Kidney tubule cell (primary cell): ENCODE measurements at regions not wholly inside any gene's neighbourhood (a gene's known extent, or its start where the extent isn't known, plus 50 kb on each side); places are given as distances from the start of the nearest gene placed in this dataset.
A peak's percentile ranks its signal among the peaks of the same experiment; 100 is the strongest.
"Not testable (repeated sequence)": the region's sequence is repeated elsewhere in the genome, so short reads cannot be mapped to it uniquely, and the experiment has no call there.

ENCODE experiments used
- DNase-seq: peaks from one replicate; pipeline ENCODE4 v3.0.0-alpha.2; 2018; ENCODE audit warnings: low spot score

DNA sequence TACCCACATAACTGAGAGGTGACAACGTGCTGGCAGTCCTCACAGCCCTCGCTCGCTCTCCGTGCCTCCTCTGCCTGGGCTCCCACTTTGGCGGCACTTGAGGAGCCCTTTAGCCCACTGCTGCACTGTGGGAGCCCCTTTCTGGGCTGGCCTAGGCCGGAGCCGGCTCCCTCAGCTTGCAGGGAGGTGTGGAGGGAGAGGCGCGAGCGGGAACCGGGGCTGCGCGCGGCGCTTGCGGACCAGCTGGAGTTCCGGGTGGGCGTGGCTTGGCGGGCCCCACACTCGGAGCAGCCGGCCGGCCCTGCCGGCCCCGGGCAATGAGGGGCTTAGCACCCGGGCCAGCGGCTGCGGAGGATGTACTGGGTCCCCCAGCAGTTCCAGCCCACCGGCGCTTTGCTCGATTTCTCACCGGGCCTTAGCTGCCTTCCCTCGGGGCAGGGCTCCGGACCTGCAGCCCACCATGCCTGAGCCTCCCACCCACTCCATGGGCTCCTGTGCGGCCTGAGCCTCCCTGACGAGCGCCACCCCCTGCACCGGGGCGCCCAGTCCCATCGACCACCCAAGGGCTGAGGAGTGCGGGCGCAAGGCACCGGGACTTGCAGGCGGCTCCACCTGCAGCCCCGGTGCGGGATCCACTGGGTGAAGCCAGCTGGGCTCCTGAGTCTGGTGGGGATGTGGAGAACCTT lies 630.1 kb upstream of the NXPH2 start:
- DNase-seq, result not testable (repeated sequence)

DNA sequence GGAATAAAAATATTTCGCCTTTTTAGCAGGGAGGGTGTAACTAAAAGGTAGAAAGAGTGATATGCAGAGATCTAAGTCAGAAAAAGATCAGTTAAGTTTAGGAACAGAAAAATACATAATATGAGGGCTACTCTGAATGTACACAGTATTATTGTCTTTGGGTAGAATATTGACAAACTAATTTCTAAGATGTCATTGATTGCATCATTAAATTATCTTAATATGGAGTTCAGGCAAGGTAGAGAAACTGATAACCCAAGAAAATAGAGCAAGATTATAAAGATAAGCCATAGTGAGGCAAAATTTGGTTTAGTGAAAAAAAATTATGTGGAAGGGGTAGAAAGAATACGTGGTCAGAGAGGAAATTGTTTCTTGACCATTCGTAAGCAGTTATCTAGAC lies 629.0 kb upstream of the NXPH2 start:
- DNase-seq, result no peak

DNA sequence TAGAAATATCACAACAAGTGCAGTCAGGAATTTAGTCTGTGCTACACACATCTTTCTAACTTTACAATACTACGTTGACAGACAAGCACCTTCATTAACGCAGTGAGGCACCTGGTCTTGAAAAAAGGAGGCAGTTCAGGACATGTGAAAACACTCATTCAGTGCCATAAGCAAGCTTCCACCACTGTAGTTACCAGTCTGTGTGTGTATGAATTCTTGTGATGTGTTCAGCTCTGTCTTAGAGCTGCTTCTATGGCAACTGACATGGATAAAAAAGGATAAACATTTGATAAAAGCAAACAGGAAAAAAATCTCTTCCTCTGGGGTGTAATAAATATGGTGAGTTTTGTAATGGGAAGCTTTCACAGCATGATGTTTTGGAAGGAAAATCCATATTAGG lies 623.8 kb upstream of the NXPH2 start:
- DNase-seq, result no peak

DNA sequence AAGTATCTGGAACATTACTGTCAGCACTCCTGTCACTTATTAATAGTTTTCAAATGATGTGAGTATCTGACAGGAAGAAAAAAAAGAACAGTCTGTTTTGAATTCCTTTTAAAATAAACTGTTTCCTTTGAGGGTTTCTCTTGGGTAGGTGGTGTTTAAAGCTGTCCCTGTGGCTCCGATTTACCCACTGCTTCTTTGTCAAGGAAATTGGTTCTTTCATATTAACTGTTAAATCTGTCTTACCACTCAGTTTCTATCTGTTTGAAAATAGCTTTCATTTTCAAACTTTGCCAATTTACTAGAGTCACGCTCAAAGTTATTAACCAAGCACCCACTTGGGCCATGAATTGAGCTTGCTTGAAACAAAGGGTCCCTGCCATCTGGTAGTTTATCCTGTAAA lies 614.6 kb upstream of the NXPH2 start:
- DNase-seq, result no peak

DNA sequence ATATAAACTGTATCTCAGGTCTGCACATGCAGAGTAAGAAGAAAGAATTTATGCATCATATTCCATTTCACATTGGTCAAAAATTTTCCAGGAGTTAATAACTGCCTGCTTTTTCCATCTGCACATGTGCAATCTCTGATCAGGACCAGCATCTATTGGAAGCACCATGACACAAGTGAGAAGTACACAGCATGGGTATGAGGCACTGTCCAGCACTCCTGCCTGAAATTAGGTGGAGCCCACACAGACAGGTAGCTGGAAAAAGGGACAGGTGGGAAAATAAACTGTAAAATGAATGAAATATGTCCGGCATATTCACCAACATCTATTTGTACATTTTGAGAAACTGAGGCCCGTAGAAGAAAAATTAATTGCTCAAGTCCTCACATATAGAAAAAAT lies 609.2 kb upstream of the NXPH2 start:
- DNase-seq, result no peak

DNA sequence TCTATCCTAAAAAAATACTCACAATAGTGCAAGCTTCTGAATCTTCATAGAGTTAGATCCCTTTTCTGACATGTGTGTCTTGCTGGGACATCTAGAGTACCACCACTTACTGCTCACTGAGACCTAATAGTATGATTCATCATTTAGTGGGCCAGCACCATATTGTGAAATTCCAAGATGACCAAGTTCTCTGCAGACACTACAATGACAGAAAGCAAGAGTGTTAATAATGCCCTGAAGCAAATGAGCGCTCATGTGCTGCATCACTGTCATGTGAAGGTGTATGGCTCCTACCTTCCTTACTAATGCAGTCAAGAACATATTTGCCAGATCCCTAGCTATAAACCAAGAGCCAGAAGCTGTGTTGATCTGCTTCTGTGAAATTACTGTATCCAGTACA lies 606.2 kb upstream of the NXPH2 start:
- peak; percentile 72 for DNase-seq

DNA sequence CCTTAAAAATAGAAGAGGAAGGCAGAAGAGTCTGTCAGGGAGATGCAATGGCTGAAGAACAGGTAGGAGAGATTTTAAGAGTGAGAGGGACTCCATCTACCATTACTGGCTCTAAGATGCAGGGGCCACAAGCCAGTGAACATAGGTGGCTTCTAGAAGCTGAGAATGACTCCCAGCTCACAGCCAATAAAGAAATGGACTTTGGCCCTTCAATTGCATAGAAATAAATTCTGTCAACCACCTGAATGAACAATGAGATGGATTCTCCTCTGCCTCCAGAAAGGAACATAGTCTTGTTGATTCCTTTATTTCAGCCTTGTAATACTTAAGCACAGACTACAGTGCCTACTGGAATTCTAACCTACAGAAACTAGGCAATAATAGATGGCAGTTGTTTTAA lies 603.3 kb upstream of the NXPH2 start:
- no peak for DNase-seq

DNA sequence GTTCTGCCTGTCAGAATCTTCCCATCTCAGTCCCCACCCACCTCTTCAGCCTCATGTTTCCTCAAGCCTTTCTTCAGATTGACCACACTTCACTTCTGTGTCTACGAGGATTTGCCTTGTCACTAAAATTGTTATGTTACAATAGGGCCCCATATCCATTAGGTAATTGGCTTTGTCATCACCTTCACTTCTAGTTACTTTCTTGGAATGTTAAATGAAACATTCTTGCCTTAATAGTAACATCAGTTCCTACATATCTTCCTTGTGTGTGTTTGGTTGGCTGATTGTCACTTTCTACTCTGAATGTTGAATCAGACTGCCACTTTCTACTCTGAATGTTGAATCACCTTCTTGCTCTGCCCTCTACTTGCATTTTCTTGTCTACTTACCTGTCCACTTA lies 599.9 kb upstream of the NXPH2 start:
- peak; percentile 82 for DNase-seq

DNA sequence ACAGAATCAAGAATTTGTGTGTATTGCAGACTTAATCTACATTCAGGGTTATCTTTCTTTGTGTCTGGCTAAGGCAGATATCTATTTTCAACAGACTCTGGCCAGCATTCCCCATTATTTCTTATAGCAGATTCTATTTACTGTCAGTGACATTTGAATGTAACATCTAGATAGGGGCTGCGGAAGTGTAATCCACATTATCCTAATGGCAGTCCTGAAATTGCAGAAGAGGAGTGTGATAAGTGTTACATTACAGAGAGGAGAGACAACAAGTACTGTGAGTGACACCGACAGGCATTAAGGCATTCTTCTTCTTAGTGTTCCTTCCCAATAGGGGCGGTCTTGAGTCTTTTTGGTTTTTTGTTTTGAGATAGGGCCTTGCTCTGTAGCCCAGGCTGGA lies 598.2 kb upstream of the NXPH2 start:
- no peak for DNase-seq

DNA sequence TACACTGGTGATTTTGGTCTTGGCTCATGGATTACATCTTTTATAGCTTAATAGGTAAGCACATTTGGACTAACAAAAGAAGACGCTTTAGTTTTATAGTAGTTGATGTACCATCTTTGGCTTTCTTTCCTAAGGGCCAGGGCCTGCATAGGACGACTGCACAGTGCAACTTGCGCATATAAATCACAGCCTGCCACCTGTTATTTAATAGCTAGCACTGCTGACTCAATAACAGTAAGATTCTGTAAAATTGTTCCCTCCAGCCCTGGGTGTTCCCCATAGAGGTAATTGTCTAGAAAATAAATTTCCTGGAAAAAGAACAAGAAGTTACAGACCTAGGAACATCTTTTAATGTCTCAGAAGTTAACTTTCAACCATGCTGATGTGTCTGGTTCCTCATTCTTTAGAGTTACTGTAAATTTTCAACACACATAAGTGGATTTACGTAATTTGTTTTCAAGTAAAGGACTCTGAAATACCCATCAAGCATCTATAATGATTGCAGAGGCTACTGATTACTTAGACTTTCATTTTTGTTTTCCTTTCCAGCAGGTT lies 594.2 kb upstream of the NXPH2 start:
- peak; percentile 70 for DNase-seq

DNA sequence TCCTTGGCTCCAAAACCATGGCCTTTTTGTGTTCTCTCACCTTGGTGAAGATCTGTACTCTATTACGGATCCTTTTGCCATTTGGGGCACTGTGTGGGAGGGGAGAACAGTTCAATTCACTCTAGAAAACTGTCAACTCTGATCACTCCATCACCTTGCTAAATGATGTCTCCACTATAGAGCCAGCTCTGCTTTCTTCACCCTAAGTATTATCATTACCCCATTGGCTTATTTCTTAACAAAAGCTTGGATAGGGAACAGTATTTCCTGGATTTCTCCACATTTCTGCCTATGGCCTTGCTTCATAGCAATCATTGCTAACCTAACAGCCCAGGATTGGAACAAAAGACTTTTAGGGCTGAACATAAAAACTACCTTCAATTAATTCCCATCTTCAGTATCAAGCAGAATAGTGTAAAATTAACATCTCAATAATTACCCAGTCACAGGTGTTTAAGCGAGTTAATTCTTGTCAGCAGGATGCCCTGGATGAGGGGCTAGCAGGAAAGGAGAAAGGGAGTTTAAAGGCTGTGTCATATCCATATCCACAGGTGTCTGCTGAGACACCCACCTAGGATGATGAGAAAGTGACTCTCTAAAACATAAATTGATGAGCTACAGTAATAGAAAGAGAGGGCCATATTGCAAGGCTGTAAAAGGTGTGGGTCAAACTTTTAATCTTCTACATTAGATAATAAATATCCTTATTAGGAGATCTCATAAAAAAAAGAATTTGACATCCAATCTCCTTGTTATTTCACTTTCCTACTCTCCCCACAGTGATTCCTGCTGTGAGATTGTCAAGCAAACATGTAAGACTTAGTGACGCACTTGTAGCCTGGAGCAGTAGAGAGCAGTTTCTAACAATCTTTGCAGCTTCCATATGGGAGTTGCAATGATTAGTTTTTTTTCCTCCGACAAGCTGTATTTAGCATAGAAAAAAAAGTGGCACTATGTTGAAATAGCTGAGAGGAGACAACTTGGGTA lies 589.5 kb upstream of the NXPH2 start:
- no peak for DNase-seq

DNA sequence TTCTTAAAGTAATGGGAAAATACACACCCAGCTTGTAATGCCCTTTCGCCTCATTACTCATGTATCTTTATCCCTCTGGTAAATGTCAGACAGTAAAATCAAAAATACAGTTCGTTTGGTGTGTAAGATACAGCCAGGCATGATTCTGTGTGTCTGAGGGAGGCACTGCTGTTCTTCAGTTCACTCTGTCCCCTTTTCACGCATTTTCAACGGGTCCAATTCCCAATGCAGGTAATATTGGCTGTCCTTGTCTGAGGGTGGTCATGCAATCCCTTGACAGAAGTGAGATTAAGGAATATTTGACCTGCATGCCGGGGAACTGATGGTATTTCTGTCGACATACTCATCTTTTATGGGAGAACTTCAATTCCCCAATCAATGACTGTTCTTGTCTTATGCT lies 587.2 kb upstream of the NXPH2 start:
- no peak for DNase-seq

DNA sequence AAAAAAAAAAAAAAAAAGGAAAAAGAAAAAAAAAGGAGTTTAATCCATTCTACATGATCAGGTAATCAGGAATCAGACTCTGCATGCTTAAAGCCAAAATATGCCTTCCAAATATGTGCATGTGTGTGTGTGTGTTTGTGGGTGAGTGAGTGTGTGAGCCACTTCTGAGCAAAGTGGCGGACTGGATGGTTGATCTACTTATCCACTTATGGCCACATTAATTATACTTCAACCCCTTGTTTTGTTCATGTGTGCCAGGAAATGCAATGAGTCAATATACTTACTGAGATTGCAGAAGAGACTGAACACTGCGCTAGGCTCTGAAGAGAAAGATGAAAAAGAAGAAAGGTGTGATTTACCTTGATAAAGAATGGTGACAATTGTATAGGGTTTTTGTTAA lies 586.5 kb upstream of the NXPH2 start:
- DNase-seq, result no peak

DNA sequence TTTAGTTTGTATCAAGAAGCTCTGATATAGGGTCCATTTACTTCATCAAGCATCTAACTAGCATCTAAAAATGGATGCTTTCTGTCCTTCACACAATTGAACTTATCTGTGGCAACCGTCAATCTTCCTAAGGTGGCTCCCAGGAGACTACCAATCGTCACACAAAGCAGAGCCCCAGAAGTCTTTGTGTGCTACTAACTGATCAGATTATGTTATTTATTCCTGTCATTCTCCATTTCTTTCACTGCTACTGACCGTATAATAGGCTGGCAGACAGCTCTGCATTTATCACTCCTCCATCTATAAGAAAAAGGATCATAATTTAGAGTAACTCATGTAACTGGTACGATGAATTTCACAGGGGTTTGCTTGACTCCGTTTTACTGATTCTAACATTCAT lies 585.0 kb upstream of the NXPH2 start:
- DNase-seq, result no peak

DNA sequence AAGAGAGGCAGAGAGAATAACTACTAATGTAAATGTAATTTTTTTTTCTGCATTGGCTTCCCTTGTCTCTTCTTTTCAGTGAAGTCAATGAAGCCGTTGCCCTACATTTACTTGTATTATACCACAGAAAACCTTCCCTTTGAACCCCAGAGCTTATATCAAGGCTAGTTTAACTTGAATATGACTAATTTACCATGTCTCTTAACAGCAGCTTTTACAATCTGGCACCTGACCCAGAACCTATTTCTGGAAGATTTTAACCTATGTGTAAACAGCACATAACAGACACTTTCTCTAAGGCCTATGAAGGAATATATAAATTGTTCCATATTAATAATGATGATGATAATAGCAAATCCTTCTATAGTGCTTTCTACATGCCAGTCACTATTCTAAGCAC lies 580.5 kb upstream of the NXPH2 start:
- DNase-seq, result no peak

DNA sequence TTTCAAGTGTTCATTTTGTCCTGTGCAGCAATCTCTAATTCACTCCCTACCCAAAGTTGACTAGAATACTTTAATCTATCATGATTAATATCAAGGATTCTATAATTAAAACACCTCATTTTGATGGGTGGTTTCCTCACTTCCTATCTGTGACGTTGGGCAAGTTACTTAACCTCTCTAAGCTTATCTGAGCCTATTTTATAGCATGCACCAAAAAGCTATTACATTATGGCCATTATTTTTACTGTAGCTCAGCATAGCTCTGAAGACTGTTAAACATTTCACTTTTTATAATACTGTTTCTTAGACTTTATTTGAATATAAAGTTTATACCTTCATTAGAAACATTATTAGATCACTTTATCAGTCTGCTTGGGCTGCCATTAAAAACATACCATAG lies 579.6 kb upstream of the NXPH2 start:
- no peak for DNase-seq

DNA sequence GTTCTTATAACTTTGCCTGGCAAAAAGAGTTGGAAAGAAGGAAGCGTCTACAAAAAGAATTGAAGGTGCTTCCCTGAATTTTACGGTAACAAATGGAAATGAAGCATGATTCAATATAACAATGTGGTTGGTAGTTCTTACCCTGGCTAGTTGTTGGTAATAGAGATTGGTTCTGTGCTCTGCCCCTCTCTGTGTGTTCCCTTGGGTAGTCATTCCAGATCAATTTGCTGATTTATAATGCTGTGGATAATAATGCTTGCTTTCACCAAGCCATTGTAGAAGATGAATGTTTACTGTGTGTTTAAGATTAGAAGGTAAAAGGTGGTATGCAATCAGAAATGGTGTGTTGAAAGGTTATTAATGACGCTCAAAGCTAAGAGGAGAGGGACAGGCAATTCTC lies 577.8 kb upstream of the NXPH2 start:
- DNase-seq, result no peak

DNA sequence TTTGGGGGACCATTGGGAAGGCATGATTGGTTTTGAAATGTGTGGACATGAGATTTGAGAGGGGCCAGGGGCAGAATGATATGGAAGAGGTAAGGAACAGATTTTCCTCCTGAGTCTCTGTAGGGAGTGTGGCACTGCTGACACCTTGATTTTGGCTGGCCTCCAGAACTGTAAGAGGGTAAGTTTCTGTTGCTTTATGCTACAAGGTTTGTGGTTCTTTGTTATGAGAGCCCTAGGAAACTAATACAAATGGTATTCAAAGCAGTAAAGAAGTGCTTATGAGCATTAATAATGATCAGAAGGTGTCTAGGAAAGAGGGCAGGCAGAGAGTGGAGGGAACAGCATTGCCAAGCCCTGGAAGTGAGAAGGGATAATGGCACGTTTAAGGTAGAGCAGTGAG lies 574.3 kb upstream of the NXPH2 start:
- DNase-seq, result peak; percentile 60

DNA sequence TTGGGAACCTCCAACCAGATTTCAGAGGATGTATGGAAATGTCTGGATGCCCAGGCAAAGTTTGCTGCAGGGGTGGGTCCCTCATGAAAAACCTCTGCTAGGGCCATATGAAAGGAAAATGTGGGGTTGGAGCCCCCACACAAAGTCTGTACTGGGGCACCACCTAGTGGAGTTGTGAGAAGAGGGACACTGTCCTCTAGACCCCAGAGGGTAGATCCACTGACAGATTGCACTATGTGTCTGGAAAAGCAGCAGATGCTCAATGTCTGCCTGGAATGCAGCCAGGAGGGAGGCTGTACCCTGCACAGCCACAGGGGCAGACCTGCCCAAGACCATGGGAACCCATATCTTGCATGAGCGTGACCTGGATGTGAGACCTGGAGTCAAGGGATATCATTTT lies 573.7 kb upstream of the NXPH2 start:
- DNase-seq, result no peak

DNA sequence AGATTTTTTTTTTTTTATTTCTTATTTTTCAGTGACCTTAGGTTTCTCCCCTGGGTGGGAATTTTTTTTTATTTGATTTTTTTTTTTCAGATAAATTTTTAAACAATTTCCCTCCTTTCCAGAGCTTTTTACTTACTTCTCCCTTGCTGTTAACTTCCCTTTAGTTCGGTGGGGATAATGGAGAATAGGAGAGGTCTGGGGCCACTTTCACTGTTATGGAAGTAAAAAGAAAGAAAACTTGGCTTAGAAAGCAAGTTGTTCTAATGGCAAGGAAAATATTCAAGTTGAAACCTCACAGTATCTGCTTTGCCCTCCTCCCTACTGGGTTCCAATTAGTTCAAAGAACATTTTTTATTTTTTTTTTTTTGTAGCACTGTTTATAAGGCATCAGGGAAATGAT lies 537.1 kb upstream of the NXPH2 start:
- no peak for DNase-seq

DNA sequence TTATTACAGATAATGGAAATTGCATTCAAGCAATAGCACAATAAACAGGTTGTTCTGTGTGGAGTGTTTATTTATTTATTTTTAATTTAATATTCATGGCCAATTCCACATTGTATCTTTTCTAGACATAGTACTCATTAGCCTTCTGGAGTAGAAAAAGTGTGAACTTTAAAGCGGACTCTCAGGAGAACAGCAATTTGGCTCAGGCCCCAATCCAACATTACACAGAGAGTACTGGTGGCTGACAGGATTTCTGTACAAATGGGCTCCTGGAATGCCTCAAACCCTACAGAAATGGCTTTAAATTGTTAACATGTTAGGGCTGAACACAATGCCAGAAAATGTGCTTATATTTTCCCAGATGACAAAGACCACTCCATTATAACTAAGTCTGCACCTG lies 533.9 kb upstream of the NXPH2 start:
- no peak for DNase-seq

DNA sequence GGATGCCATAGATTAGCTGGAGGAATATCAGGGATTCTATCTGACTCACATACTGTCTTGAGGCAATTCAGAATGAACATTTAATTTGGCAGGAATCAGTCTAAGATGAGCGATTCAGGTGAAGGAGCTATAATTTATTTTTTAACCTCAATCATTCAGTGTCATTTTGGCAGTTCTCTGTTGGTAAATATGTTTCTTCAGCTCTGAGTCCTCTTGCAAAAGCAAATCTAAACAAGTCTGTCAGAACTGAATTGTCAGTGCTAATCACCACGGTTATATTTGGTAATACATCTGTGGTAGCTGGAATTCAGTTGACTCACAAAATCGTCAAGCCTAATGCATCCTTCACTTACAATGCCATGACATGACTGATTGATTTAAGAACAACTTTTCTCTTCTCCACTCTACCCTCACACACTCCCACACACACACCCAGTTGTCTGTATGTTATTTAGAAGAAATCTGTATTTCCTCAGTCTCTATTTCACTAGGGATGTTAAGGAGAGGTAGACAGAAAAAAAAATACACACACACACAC lies 516.6 kb upstream of the NXPH2 start:
- DNase-seq, result peak; percentile 72

DNA sequence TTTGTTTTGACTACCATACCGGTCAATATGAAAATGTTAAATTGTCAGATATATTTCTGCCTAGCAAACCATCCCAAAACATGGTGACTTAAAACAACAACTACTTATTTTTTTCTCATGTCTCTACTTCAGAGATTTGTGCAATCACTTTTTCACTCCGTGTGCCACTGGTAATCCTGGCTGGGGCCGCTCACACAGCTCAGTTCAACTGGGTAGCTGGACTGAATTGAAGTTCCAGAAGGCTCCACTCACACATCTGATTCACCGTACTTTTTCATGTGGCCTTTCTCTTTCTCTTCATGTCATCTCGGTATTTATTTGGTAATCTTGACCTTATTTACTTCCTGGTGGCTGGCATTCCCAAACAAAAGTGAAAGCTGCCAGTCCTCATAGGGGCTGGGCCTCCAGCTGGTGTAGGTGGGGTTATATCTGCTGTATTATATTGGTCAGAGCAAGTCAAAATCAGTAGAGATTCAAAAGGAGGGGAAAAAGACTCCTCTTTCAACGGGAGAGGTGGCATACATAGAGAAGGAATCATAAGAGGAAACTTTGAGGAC lies 513.9 kb upstream of the NXPH2 start:
- DNase-seq, result peak; percentile 44
